GM23338 (cell line): ENCODE measurements at regions not wholly inside any gene's neighbourhood (a gene's known extent, or its start where the extent isn't known, plus 50 kb on each side); places are given as distances from the start of the nearest gene placed in this dataset.

Experiments used
- ATAC-seq: fragments of 200-7000 bp; cut with Tn5 transposase; 3 replicates; pipeline ENCODE4 v1.9.1; 2020
- DNase-seq: peaks from one replicate; pipeline ENCODE4 v3.0.0-alpha.2; 2015; ENCODE audit warnings: low spot score
- H2AFZ ChIP-seq: fragments of 200-600 bp; sonication (generic); 2 replicates; pipeline ENCODE4 v1.8.0; 2016; ENCODE audit warnings: antibody characterized with exemption, mild to moderate bottlenecking, moderate library complexity
- H3F3A ChIP-seq: fragments of 200-600 bp; sonication (generic); replicated peaks from 2 replicates; pipeline ENCODE4 v1.8.0; 2017; ENCODE audit warnings: antibody characterized with exemption, mixed run types, low read depth
- H3K27ac ChIP-seq: fragments of 200-600 bp; sonication (generic); 2 replicates; pipeline ENCODE4 v1.6.1; 2016; ENCODE audit warnings: low read depth
- H3K27me3 ChIP-seq: fragments of 200-600 bp; sonication (generic); 2 replicates; pipeline ENCODE4 v1.8.0; 2016; ENCODE audit warnings: mild to moderate bottlenecking, mixed run types, moderate library complexity; ENCODE audit not compliant: insufficient read depth
- H3K36me3 ChIP-seq: fragments of 200-600 bp; sonication (generic); 2 replicates; pipeline ENCODE4 v1.8.0; 2016; ENCODE audit warnings: mild to moderate bottlenecking; ENCODE audit not compliant: insufficient read depth
- H3K4me1 ChIP-seq: fragments of 200-600 bp; sonication (generic); 2 replicates; pipeline ENCODE4 v1.8.0; 2016; ENCODE audit warnings: mild to moderate bottlenecking, moderate library complexity; ENCODE audit not compliant: insufficient read depth
- H3K4me2 ChIP-seq: fragments of 200-600 bp; sonication (generic); 2 replicates; pipeline ENCODE4 v1.7.1; 2017; ENCODE audit warnings: mixed run types
- H3K4me3 ChIP-seq: fragments of 200-600 bp; sonication (generic); 2 replicates; pipeline ENCODE4 v1.6.1; 2016; ENCODE audit warnings: mixed run types
- H3K79me2 ChIP-seq: fragments of 200-600 bp; sonication (generic); replicated peaks from 2 replicates; pipeline ENCODE4 v1.8.0; 2017; ENCODE audit warnings: mild to moderate bottlenecking; ENCODE audit not compliant: insufficient read depth
- H3K9me2 ChIP-seq: fragments of 200-600 bp; sonication (generic); 2 replicates; pipeline ENCODE4 v1.8.0; 2017; ENCODE audit not compliant: insufficient read depth
- H4K20me1 ChIP-seq: fragments of 200-600 bp; sonication (generic); replicated peaks from 2 replicates; pipeline ENCODE4 v1.8.0; 2017; ENCODE audit warnings: mild to moderate bottlenecking; ENCODE audit not compliant: insufficient read depth
- H3K27ac Mint-ChIP-seq: 2 replicates; pipeline ENCODE4 v1.8.0; 2020; ENCODE audit warnings: inconsistent platforms, mild to moderate bottlenecking, moderate library complexity, mixed read lengths
- H3K27me3 Mint-ChIP-seq: 3 replicates; pipeline ENCODE4 v1.8.0; 2022; ENCODE audit warnings: low read depth, mild to moderate bottlenecking, moderate library complexity, mixed read lengths, inconsistent platforms; ENCODE audit not compliant: insufficient read depth, poor library complexity
- H3K36me3 Mint-ChIP-seq: 3 replicates; pipeline ENCODE4 v1.8.0; 2021; ENCODE audit warnings: low read depth, mild to moderate bottlenecking, inconsistent platforms, moderate library complexity, mixed read lengths
- H3K4me1 Mint-ChIP-seq: 3 replicates; pipeline ENCODE4 v1.8.0; 2020; ENCODE audit warnings: mild to moderate bottlenecking, inconsistent platforms, mixed read lengths
- H3K4me3 Mint-ChIP-seq: 3 replicates; pipeline ENCODE4 v1.8.0; 2021; ENCODE audit warnings: moderate library complexity, mild to moderate bottlenecking, inconsistent platforms, mixed read lengths
- H3K9me3 Mint-ChIP-seq: 3 replicates; pipeline ENCODE4 v1.8.0; 2020; ENCODE audit warnings: moderate library complexity, mild to moderate bottlenecking, inconsistent platforms, mixed read lengths
- CREB1 ChIP-seq: fragments of 250-450 bp; sonication (Bioruptor Pico); IDR thresholded peaks from 2 replicates; pipeline ENCODE4 v1.5.0; 2020; ENCODE audit warnings: low read depth, mild to moderate bottlenecking, moderate library complexity
- EZH2 ChIP-seq: fragments of 200-600 bp; sonication (generic); IDR thresholded peaks from one replicate; pipeline ENCODE4 v1.8.0; 2017; ENCODE audit warnings: antibody characterized with exemption, mild to moderate bottlenecking, low read depth; ENCODE audit not compliant: unreplicated experiment
- EZH2phosphoT487 ChIP-seq: fragments of 200-600 bp; sonication (generic); IDR thresholded peaks from one replicate; pipeline ENCODE4 v1.8.1; 2018; ENCODE audit warnings: antibody characterized with exemption; ENCODE audit not compliant: unreplicated experiment
- JUNB ChIP-seq: IDR thresholded peaks from one replicate; pipeline ENCODE4 v1.6.1; 2016; ENCODE audit warnings: antibody characterized with exemption; ENCODE audit not compliant: unreplicated experiment
- NANOG ChIP-seq: IDR thresholded peaks from 2 replicates; pipeline ENCODE4 v1.6.1; 2016; ENCODE audit warnings: antibody characterized with exemption, borderline replicate concordance
- POLR2AphosphoS5 ChIP-seq: IDR thresholded peaks from 2 replicates; pipeline ENCODE4 v1.6.1; 2016; ENCODE audit warnings: antibody characterized with exemption, low read depth
- STAT1 ChIP-seq: IDR thresholded peaks from one replicate; pipeline ENCODE4 v1.6.1; 2016; ENCODE audit warnings: antibody characterized with exemption; ENCODE audit not compliant: unreplicated experiment
- ZNF114 ChIP-seq: fragments of 250-450 bp; sonication (Bioruptor Pico); IDR thresholded peaks from 2 replicates; pipeline ENCODE4 v1.5.0; 2020; ENCODE audit warnings: mild to moderate bottlenecking, moderate library complexity
- ZNF331 ChIP-seq: fragments of 250-450 bp; sonication (Bioruptor Pico); IDR thresholded peaks from 2 replicates; pipeline ENCODE4 v1.5.0; 2020; ENCODE audit warnings: low read depth, mild to moderate bottlenecking, moderate library complexity
- TF ChIP-seq, protein P1 (sequence below): IDR thresholded peaks from one replicate; pipeline ENCODE4 v1.6.1; 2018; ENCODE audit warnings: antibody characterized with exemption; ENCODE audit not compliant: unreplicated experiment
- TF ChIP-seq, protein P2 (sequence below): fragments of 250-450 bp; sonication (Bioruptor Pico); IDR thresholded peaks from 2 replicates; pipeline ENCODE4 v1.5.0; 2020; ENCODE audit warnings: mild to moderate bottlenecking, moderate library complexity
- TF ChIP-seq, protein P3 (sequence below), 2 experiments: fragments of 200-600 bp in 1 of 2; sonication (generic) in 1 of 2; conservative IDR thresholded peaks; 2 replicates each; pipeline versions ENCODE4 v1.5.1 to v1.6.1; 2016 to 2017; ENCODE audit warnings: antibody characterized with exemption in 2 of 2, low read depth in 2 of 2, mild to moderate bottlenecking in 2 of 2, moderate library complexity in 1 of 2
- TF ChIP-seq, protein P4 (sequence below): IDR thresholded peaks from 2 replicates; pipeline ENCODE4 v1.6.1; 2016; ENCODE audit warnings: antibody characterized with exemption

DNA sequence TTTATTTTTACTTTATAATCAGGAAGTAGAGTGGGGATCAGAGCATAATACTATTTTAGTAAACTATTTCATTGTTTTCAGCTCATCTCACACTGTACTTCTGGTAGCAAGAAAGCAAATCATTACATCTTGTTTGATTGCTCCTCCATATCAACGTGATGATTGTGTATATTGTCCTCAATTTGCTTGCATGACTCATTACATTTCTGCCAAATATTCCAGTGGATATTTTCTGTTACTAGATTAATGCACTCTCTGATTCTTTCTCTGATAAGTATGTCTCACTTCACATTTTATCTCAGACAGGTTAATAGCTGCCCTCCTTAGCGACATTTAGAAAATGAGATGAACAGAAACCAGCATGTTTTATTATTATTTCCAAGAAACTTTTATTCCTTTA, 1145.3 kb downstream of the OTOL1 start:
- Histone ChIP-seq H3K4me3 (no peak overlapping the region), H3K4me1 (no peaks in the 10 kb centered on the region), H3K36me3 (peaks cover under 1% of the 10 kb centered on the region; the same call in 1 of the 2 replicates), H3K4me2 (no peak overlapping the region), H3K27ac (no peak overlapping the region), H3K9me2 (0 out of 2 replicates have a peak, but pooled peaks cover 3% of the 10 kb centered on the region), H3K79me2 (no peaks in the 10 kb centered on the region), H3K27me3 (no peaks in the 10 kb centered on the region), H4K20me1 (no peaks in the 10 kb centered on the region), H2AFZ (no peak overlapping the region), H3F3A (no peaks in the 10 kb centered on the region)
- Mint-ChIP-seq H3K36me3 (peaks cover 43% of the 10 kb centered on the region), H3K9me3 (peaks cover 38% of the 10 kb centered on the region), H3K27me3 (no peaks in the 10 kb centered on the region), H3K4me3 (no peak overlapping the region), H3K4me1 (no peaks in the 10 kb centered on the region), H3K27ac (no peak overlapping the region)
- TF ChIP-seq CREB1 (CRISPR knock-in tag) (no peak), EZH2 (no peak), JUNB (no peak), NANOG (no peak), ZNF114 (no peak), STAT1 (no peak), EZH2phosphoT487 (no peak), POLR2AphosphoS5 (no peak), ZNF331 (no peak)
- TF ChIP-seq, protein P1, sequence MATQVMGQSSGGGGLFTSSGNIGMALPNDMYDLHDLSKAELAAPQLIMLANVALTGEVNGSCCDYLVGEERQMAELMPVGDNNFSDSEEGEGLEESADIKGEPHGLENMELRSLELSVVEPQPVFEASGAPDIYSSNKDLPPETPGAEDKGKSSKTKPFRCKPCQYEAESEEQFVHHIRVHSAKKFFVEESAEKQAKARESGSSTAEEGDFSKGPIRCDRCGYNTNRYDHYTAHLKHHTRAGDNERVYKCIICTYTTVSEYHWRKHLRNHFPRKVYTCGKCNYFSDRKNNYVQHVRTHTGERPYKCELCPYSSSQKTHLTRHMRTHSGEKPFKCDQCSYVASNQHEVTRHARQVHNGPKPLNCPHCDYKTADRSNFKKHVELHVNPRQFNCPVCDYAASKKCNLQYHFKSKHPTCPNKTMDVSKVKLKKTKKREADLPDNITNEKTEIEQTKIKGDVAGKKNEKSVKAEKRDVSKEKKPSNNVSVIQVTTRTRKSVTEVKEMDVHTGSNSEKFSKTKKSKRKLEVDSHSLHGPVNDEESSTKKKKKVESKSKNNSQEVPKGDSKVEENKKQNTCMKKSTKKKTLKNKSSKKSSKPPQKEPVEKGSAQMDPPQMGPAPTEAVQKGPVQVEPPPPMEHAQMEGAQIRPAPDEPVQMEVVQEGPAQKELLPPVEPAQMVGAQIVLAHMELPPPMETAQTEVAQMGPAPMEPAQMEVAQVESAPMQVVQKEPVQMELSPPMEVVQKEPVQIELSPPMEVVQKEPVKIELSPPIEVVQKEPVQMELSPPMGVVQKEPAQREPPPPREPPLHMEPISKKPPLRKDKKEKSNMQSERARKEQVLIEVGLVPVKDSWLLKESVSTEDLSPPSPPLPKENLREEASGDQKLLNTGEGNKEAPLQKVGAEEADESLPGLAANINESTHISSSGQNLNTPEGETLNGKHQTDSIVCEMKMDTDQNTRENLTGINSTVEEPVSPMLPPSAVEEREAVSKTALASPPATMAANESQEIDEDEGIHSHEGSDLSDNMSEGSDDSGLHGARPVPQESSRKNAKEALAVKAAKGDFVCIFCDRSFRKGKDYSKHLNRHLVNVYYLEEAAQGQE = no peak
- TF ChIP-seq, protein P2, sequence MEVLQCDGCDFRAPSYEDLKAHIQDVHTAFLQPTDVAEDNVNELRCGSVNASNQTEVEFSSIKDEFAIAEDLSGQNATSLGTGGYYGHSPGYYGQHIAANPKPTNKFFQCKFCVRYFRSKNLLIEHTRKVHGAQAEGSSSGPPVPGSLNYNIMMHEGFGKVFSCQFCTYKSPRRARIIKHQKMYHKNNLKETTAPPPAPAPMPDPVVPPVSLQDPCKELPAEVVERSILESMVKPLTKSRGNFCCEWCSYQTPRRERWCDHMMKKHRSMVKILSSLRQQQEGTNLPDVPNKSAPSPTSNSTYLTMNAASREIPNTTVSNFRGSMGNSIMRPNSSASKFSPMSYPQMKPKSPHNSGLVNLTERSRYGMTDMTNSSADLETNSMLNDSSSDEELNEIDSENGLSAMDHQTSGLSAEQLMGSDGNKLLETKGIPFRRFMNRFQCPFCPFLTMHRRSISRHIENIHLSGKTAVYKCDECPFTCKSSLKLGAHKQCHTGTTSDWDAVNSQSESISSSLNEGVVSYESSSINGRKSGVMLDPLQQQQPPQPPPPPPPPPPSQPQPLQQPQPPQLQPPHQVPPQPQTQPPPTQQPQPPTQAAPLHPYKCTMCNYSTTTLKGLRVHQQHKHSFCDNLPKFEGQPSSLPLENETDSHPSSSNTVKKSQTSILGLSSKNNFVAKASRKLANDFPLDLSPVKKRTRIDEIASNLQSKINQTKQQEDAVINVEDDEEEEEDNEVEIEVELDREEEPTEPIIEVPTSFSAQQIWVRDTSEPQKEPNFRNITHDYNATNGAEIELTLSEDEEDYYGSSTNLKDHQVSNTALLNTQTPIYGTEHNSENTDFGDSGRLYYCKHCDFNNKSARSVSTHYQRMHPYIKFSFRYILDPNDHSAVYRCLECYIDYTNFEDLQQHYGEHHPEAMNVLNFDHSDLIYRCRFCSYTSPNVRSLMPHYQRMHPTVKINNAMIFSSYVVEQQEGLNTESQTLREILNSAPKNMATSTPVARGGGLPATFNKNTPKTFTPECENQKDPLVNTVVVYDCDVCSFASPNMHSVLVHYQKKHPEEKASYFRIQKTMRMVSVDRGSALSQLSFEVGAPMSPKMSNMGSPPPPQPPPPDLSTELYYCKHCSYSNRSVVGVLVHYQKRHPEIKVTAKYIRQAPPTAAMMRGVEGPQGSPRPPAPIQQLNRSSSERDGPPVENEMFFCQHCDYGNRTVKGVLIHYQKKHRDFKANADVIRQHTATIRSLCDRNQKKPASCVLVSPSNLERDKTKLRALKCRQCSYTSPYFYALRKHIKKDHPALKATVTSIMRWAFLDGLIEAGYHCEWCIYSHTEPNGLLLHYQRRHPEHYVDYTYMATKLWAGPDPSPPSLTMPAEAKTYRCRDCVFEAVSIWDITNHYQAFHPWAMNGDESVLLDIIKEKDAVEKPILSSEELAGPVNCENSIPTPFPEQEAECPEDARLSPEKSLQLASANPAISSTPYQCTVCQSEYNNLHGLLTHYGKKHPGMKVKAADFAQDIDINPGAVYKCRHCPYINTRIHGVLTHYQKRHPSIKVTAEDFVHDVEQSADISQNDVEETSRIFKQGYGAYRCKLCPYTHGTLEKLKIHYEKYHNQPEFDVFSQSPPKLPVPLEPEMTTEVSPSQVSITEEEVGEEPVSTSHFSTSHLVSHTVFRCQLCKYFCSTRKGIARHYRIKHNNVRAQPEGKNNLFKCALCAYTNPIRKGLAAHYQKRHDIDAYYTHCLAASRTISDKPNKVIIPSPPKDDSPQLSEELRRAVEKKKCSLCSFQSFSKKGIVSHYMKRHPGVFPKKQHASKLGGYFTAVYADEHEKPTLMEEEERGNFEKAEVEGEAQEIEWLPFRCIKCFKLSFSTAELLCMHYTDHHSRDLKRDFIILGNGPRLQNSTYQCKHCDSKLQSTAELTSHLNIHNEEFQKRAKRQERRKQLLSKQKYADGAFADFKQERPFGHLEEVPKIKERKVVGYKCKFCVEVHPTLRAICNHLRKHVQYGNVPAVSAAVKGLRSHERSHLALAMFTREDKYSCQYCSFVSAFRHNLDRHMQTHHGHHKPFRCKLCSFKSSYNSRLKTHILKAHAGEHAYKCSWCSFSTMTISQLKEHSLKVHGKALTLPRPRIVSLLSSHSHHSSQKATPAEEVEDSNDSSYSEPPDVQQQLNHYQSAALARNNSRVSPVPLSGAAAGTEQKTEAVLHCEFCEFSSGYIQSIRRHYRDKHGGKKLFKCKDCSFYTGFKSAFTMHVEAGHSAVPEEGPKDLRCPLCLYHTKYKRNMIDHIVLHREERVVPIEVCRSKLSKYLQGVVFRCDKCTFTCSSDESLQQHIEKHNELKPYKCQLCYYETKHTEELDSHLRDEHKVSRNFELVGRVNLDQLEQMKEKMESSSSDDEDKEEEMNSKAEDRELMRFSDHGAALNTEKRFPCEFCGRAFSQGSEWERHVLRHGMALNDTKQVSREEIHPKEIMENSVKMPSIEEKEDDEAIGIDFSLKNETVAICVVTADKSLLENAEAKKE (CRISPR knock-in tag) = no peak
- TF ChIP-seq, protein P3, sequence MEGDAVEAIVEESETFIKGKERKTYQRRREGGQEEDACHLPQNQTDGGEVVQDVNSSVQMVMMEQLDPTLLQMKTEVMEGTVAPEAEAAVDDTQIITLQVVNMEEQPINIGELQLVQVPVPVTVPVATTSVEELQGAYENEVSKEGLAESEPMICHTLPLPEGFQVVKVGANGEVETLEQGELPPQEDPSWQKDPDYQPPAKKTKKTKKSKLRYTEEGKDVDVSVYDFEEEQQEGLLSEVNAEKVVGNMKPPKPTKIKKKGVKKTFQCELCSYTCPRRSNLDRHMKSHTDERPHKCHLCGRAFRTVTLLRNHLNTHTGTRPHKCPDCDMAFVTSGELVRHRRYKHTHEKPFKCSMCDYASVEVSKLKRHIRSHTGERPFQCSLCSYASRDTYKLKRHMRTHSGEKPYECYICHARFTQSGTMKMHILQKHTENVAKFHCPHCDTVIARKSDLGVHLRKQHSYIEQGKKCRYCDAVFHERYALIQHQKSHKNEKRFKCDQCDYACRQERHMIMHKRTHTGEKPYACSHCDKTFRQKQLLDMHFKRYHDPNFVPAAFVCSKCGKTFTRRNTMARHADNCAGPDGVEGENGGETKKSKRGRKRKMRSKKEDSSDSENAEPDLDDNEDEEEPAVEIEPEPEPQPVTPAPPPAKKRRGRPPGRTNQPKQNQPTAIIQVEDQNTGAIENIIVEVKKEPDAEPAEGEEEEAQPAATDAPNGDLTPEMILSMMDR (conservative IDR thresholded peaks at IDR 0.05; ENCODE audit: low read depth in 2 of 2) = no peak
- TF ChIP-seq, protein P4, sequence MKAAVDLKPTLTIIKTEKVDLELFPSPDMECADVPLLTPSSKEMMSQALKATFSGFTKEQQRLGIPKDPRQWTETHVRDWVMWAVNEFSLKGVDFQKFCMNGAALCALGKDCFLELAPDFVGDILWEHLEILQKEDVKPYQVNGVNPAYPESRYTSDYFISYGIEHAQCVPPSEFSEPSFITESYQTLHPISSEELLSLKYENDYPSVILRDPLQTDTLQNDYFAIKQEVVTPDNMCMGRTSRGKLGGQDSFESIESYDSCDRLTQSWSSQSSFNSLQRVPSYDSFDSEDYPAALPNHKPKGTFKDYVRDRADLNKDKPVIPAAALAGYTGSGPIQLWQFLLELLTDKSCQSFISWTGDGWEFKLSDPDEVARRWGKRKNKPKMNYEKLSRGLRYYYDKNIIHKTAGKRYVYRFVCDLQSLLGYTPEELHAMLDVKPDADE = no peak
- ATAC-seq (no peak), DNase-seq (no peak)
